ENCODE measurements at regions not wholly inside any gene's neighbourhood (a gene's known extent, or its start where the extent isn't known, plus 50 kb on each side); places are given as distances from the start of the nearest gene placed in this dataset.
"Not testable (repeated sequence)": the region's sequence is repeated elsewhere in the genome, so short reads cannot be mapped to it uniquely, and the experiment has no call there.

DNA sequence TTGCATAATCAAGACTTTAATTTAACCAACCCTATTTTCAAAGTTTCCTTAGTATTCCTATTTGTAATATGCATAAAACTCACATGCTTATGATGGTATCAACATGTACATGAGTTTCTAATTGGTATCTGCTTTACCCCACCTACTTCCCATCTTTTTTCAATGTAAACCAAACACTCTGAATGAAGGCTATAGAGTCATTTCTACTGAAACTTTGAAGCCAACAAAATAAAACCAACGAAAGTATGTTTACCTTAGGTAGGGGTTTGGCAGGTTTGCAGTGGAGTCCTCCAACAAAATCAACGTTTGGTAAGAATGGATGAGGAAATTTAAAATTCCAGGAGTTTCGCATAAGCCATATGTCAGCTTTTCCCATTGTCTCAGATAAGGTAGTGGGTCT is 66.4 kb upstream of the UGT2A3 start:
- TF ChIP-seq EZH2 (optimal IDR thresholded peaks at IDR 0.05; ENCODE audit: low read depth, low read length); EZH2phosphoT487 (IDR thresholded peaks at IDR 0.05; ENCODE audit: low read length): not testable (repeated sequence)
- TF ChIP-seq, protein P1, sequence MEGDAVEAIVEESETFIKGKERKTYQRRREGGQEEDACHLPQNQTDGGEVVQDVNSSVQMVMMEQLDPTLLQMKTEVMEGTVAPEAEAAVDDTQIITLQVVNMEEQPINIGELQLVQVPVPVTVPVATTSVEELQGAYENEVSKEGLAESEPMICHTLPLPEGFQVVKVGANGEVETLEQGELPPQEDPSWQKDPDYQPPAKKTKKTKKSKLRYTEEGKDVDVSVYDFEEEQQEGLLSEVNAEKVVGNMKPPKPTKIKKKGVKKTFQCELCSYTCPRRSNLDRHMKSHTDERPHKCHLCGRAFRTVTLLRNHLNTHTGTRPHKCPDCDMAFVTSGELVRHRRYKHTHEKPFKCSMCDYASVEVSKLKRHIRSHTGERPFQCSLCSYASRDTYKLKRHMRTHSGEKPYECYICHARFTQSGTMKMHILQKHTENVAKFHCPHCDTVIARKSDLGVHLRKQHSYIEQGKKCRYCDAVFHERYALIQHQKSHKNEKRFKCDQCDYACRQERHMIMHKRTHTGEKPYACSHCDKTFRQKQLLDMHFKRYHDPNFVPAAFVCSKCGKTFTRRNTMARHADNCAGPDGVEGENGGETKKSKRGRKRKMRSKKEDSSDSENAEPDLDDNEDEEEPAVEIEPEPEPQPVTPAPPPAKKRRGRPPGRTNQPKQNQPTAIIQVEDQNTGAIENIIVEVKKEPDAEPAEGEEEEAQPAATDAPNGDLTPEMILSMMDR (IDR thresholded peaks at IDR 0.05; ENCODE audit: low read length): not testable (repeated sequence)

Measured in MM.1S (cell line).